ENCODE measurements at regions not wholly inside any gene's neighbourhood (a gene's known extent, or its start where the extent isn't known, plus 50 kb on each side); places are given as distances from the start of the nearest gene placed in this dataset.

DNA sequence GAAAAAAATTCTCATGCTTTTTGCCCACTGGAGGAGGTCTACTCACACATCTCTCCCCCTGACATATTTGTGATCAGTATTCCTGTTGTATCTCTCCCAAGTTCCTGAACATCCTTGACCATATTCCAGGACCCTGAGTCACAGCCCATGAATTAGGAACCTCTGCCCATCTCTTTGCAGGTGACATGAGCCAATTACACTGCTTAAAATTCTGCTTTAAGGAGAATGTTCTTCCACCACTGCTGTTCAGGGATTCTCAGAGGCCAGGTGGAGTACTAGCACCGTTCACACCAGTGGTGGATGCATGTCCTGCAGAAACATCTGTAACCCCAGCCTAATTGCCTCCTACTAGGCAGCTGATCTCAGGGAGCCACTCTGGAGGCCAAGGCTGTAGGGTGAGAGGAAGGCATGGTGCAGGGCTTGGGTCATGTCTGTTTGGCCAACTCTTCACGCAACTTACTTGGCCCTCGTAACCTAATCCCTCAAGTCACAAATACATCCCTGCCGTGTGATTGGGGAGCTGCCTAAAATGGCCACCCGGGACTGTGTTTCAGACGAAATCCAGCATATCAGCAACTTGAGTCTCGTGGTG is 104.8 kb downstream of the GGTLC2 start:
- Mint-ChIP-seq H3K36me3 (ENCODE audit: low read depth) (no peaks in the 10 kb centered on the region), H3K9me3 (no peaks in the 10 kb centered on the region), H3K27ac (ENCODE audit: unreplicated experiment) (no peak overlapping the region), H3K27me3 (ENCODE audit: low read depth) (peaks cover 64% of the 10 kb centered on the region), H3K4me1 (no peaks in the 10 kb centered on the region), H3K4me3 (no peak overlapping the region)
- TF ChIP-seq, protein P1, sequence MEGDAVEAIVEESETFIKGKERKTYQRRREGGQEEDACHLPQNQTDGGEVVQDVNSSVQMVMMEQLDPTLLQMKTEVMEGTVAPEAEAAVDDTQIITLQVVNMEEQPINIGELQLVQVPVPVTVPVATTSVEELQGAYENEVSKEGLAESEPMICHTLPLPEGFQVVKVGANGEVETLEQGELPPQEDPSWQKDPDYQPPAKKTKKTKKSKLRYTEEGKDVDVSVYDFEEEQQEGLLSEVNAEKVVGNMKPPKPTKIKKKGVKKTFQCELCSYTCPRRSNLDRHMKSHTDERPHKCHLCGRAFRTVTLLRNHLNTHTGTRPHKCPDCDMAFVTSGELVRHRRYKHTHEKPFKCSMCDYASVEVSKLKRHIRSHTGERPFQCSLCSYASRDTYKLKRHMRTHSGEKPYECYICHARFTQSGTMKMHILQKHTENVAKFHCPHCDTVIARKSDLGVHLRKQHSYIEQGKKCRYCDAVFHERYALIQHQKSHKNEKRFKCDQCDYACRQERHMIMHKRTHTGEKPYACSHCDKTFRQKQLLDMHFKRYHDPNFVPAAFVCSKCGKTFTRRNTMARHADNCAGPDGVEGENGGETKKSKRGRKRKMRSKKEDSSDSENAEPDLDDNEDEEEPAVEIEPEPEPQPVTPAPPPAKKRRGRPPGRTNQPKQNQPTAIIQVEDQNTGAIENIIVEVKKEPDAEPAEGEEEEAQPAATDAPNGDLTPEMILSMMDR (conservative IDR thresholded peaks at IDR 0.05) = no peak
- DNase-seq (ENCODE audit: low read depth, low spot score) = no peak

DNA sequence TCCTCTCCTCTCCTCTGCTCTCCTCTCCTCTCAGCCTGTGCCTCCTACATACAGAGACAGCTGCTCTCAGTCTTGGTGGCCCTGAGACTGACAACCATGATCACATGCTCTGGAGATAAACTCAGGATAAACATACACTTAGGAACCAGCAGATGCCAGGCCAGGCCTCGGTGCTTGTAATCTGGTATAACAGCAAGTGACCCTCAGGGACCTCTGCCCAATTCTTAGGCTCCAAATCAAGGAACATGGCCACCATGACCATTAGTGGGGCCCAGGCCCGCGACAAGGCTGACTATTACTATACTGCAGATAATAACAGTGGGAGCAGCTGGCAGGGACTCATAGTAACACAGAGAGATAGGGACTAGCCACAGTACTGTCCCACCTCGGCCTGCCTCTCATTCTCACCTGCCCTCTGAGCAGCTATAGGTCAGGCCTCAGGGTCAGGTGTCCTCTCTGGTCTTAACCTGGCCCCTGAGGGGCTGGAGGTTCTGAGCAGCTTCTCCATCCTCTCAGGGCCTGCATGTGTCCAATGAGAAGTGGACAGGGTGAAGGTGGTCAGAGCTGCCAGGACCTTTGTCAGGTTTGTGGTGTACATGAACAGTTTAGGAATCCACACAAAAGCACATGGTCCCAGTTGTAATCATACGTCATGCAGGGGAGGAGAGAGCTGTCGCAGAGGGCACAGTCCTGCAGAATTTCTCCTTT is 106.1 kb downstream of the GGTLC2 start:
- peaks cover 59% of the 10 kb centered on the region for H3K27me3 Mint-ChIP-seq (ENCODE audit: low read depth)
- DNase-seq (ENCODE audit: low read depth, low spot score) = no peak
- H3K27ac Mint-ChIP-seq (ENCODE audit: unreplicated experiment) = no peak overlapping the region

DNA sequence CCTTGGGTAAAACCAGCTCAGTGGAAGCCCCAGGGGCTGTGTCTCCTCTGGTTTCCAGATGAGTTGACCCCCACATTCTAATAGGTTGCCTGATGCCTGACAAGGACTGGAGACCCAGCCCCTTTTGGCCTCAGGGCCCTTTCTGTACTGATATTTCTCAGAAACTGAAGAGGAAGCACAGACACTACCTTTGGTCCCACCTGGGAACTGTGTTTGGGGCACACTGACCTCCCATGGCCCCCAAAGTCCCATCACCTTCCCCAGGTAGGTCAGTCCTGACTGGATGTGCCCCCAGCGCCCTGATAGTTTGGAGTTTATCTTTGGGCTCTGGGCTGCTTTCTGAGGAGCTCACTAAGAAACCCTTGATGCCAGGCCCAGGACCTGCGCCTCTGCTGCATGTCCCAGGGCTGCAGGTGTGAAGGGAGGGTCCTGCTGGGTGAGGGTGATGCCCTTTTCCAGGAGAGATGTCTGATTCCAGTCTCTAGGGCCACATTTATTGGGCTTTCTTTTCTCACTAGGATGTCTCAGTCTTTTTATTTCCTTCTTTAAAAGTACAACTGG is 106.7 kb downstream of the GGTLC2 start:
- no peak for DNase-seq (ENCODE audit: low read depth, low spot score)
- Mint-ChIP-seq H3K4me3 (no peak overlapping the region), H3K27ac (ENCODE audit: unreplicated experiment) (no peak overlapping the region), H3K4me1 (no peaks in the 10 kb centered on the region), H3K36me3 (ENCODE audit: low read depth) (no peaks in the 10 kb centered on the region), H3K27me3 (ENCODE audit: low read depth) (peaks cover 62% of the 10 kb centered on the region), H3K9me3 (no peaks in the 10 kb centered on the region)
- TF ChIP-seq, protein P1 (conservative IDR thresholded peaks at IDR 0.05) = no peak

More for the DNA sequence above, 106.1 kb downstream of the GGTLC2 start:
- Mint-ChIP-seq H3K4me1 (no peaks in the 10 kb centered on the region), H3K9me3 (no peaks in the 10 kb centered on the region), H3K4me3 (no peak overlapping the region), H3K36me3 (ENCODE audit: low read depth) (no peaks in the 10 kb centered on the region)
- TF ChIP-seq, protein P1 (conservative IDR thresholded peaks at IDR 0.05) = no peak

DNA sequence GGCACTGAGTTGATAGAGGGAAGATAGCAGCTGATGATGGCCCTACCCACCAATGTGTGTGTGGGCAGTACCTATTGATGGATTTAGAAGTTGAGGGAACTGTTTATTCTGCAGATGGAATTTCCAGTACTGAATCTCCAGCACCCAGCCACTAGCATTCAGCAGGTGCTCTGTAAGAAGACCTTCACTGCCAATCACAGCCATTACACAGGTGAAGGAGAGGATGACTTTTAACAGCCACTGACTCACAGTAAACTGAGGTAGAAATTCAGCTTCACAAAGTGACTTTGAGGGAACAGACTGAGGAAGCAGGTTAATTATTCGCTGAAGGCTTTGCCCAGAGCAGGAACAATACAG is 107.8 kb downstream of the GGTLC2 start:
- Mint-ChIP-seq H3K27me3 (ENCODE audit: low read depth) (peaks cover 73% of the 10 kb centered on the region), H3K4me3 (no peak overlapping the region), H3K4me1 (no peaks in the 10 kb centered on the region), H3K9me3 (no peaks in the 10 kb centered on the region), H3K36me3 (ENCODE audit: low read depth) (no peaks in the 10 kb centered on the region), H3K27ac (ENCODE audit: unreplicated experiment) (no peak overlapping the region)
- no peak for DNase-seq (ENCODE audit: low read depth, low spot score)
- TF ChIP-seq, protein P1 (conservative IDR thresholded peaks at IDR 0.05) = no peak

DNA sequence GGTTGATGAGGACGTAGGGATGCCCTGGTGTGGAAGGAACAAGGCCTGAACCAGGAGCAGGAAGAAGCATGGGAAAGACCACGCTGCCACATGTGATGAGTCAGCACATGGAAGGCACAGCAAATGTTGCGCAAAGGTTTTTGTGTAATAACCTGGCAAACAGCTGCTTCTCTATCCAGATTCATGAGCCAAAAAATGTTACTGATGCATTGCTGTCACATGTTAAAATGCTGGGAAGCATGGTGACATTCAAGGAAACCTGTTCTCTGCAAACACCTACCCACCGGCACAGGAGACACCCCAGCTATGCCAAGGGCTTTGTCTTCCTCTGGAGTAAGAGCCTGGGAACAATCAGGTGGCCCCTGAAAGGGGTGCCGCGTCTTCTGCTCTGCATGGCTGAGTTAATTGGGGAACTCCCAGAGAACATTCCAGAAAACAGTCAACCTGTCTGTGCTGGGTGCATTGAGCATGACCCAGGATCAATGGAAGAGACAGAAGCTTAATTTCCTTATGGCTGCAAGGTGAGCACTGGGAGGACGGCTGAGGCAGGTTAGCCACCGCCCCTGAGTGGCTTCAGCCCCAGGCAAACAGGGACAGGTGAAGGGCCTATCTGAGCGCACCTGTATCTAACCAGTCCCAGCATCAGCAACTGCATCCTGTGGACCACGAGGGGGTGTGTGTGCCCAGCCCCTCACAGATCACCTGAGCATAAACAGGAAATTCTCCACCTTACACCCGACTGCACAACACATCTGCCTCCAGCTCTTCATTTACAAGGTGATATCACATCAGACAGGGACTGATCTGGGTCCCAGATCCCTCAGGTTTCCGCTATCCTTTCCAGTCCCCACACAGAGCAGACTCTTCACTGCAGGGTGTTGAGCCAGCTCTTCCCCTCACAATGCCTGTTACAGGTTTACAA is 108.4 kb downstream of the GGTLC2 start:
- no peaks in the 10 kb centered on the region for H3K9me3 Mint-ChIP-seq
- TF ChIP-seq, protein P1 (conservative IDR thresholded peaks at IDR 0.05) = no peak
- no peak overlapping the region for H3K27ac Mint-ChIP-seq (ENCODE audit: unreplicated experiment)
- no peaks in the 10 kb centered on the region for H3K36me3 Mint-ChIP-seq (ENCODE audit: low read depth)
- peaks cover 71% of the 10 kb centered on the region for H3K27me3 Mint-ChIP-seq (ENCODE audit: low read depth)
- no peak overlapping the region for H3K4me3 Mint-ChIP-seq
- no peaks in the 10 kb centered on the region for H3K4me1 Mint-ChIP-seq
- no peak for DNase-seq (ENCODE audit: low read depth, low spot score)

Data from neural crest cell (in vitro differentiated cells).